HCT116 (cell line): ENCODE measurements at regions not wholly inside any gene's neighbourhood (a gene's known extent, or its start where the extent isn't known, plus 50 kb on each side); places are given as distances from the start of the nearest gene placed in this dataset.
"Not testable (repeated sequence)": the region's sequence is repeated elsewhere in the genome, so short reads cannot be mapped to it uniquely, and the experiment has no call there.

Experiments used
- ATAC-seq: fragments of 200-7000 bp; cut with Tn5 transposase; 2 replicates; pipeline ENCODE4 v1.9.1; 2020; ENCODE audit warnings: mild to moderate bottlenecking, moderate library complexity
- BruUV-seq: library from RNA; stranded (reverse); fragments of 400-500 nt; replicated peaks from 2 replicates; lab custom pipeline; 2021; lab: Mats Ljungman, UMichigan
- CTCF ChIA-PET: fragments of 300-600 bp; sonication (Branson Sonifier 250); formaldehyde crosslinking; loops from one replicate; lab custom pipeline; 2021; ENCODE audit warnings: antibody characterized with exemption; lab: Charles Lee
- POLR2A ChIA-PET: fragments of 300-600, 350-600 bp; sonication (Branson Sonifier 250); formaldehyde crosslinking; loops from one replicate; lab custom pipeline; 2021; ENCODE audit warnings: antibody characterized with exemption; lab: Charles Lee
- RAD21 ChIA-PET, 2 experiments: fragments of 300-600 bp; sonication (Branson Sonifier 250); formaldehyde crosslinking; loops; one replicate each; lab custom pipeline; 2023; ENCODE audit warnings: low total read pairs in 2 of 2; ENCODE audit not compliant: uncharacterized antibody in 2 of 2, unreplicated experiment in 2 of 2, low non-redundant PET in 1 of 2; lab: Charles Lee
- DNase-seq: peaks from one replicate; pipeline ENCODE4 v3.0.0-alpha.2; 2010; ENCODE audit warnings: low read depth, low spot score
- H2AFZ ChIP-seq: fragments of 200-600 bp; shearing (Covaris generic), sonication (generic); 2 replicates; pipeline ENCODE4 v1.6.1; 2017; ENCODE audit warnings: low read depth, mixed run types, mixed read lengths, antibody characterized with exemption, low read length; ENCODE audit not compliant: poor library complexity, severe bottlenecking
- H3K27ac ChIP-seq: 2 replicates; pipeline ENCODE4 v1.5.1; 2012; ENCODE audit warnings: low read depth, low read length
- H3K27me3 ChIP-seq: fragments of 200-600 bp; sonication (generic); 2 replicates; pipeline ENCODE4 v1.6.1; 2016; ENCODE audit warnings: mixed run types, low read length, mixed read lengths; ENCODE audit not compliant: insufficient read depth
- H3K36me3 ChIP-seq, 2 experiments: fragments of 200-500 bp in 1 of 2; fragments of 200-600 bp in 1 of 2; sonication (Bioruptor generic) in 1 of 2; sonication (generic) in 1 of 2; 2 replicates each; pipeline versions ENCODE4 v1.5.1 to v1.6.1; 2014 to 2016; ENCODE audit warnings: low read length in 2 of 2, inconsistent platforms in 1 of 2, mixed read lengths in 1 of 2, mixed run types in 1 of 2; ENCODE audit not compliant: insufficient read depth in 2 of 2, control insufficient read depth in 1 of 2
- H3K4me1 ChIP-seq, 2 experiments: fragments of 200-600 bp in 1 of 2; sonication (generic) in 1 of 2; 2 replicates each; pipeline versions ENCODE4 v1.5.1 to v1.6.1; 2012 to 2017; ENCODE audit warnings: low read length in 2 of 2, inconsistent platforms in 1 of 2, mild to moderate bottlenecking in 1 of 2, mixed read lengths in 1 of 2, mixed run types in 1 of 2, moderate library complexity in 1 of 2; ENCODE audit not compliant: insufficient read depth in 2 of 2, control insufficient read depth in 1 of 2
- H3K4me2 ChIP-seq: fragments of 200-600 bp; sonication (generic); 2 replicates; pipeline ENCODE4 v1.6.1; 2017; ENCODE audit warnings: mixed run types, low read length, mixed read lengths
- H3K4me3 ChIP-seq, 2 experiments: fragments of 200-600 bp in 1 of 2; sonication (generic) in 1 of 2; replicated peaks in 1 of 2; 2 replicates each; pipeline ENCODE4 v1.5.1; 2011 to 2016; ENCODE audit warnings: low read length in 2 of 2, control low read depth in 1 of 2, low read depth in 1 of 2, mild to moderate bottlenecking in 1 of 2, mixed read lengths in 1 of 2, mixed run types in 1 of 2
- H3K79me2 ChIP-seq: fragments of 200-600 bp; sonication (generic); 2 replicates; pipeline ENCODE4 v1.6.1; 2017; ENCODE audit warnings: mild to moderate bottlenecking, mixed run types, low read length, moderate library complexity, mixed read lengths; ENCODE audit not compliant: insufficient read depth
- H3K9ac ChIP-seq: fragments of 200-600 bp; sonication (generic); 2 replicates; pipeline ENCODE4 v1.6.1; 2016; ENCODE audit warnings: low read length, mixed read lengths
- H3K9me2 ChIP-seq: fragments of 200-600 bp; sonication (generic), shearing (Covaris generic); 2 replicates; pipeline ENCODE4 v1.6.1; 2017; ENCODE audit warnings: mixed run types, mild to moderate bottlenecking, moderate library complexity; ENCODE audit not compliant: insufficient read depth
- H3K9me3 ChIP-seq, 2 experiments: fragments of 200-500 bp in 1 of 2; fragments of 200-600 bp in 1 of 2; sonication (Bioruptor generic) in 1 of 2; sonication (generic) in 1 of 2; 2 replicates each; pipeline ENCODE4 v1.6.1; 2014 to 2017; ENCODE audit warnings: low read length in 2 of 2, mixed read lengths in 2 of 2, inconsistent platforms in 1 of 2, low read depth in 1 of 2, mild to moderate bottlenecking in 1 of 2, mixed run types in 1 of 2, moderate library complexity in 1 of 2; ENCODE audit not compliant: control insufficient read depth in 1 of 2, insufficient read depth in 1 of 2
- H4K20me1 ChIP-seq: fragments of 200-600 bp; sonication (generic), shearing (Covaris generic); 2 replicates; pipeline ENCODE4 v1.6.1; 2017; ENCODE audit warnings: mixed run types, mild to moderate bottlenecking, moderate library complexity; ENCODE audit not compliant: insufficient read depth
- ATF3 ChIP-seq: IDR thresholded peaks from 2 replicates; pipeline ENCODE4 v1.6.1; 2012
- CBX3 ChIP-seq: IDR thresholded peaks from 2 replicates; pipeline ENCODE4 v1.6.1; 2012; ENCODE audit warnings: low read depth
- CEBPB ChIP-seq: IDR thresholded peaks from 2 replicates; pipeline ENCODE4 v1.6.1; 2012; ENCODE audit warnings: low read depth
- CTCF ChIP-seq, 3 experiments: fragments of 200-600 bp in 1 of 3; sonication (generic) in 1 of 3; IDR thresholded peaks in 2 of 3; conservative IDR thresholded peaks in 1 of 3; 2 replicates each; pipeline ENCODE4 v1.5.1; 2012 to 2017; ENCODE audit warnings: low read depth in 2 of 3, low read length in 2 of 3, antibody characterized with exemption in 1 of 3, borderline replicate concordance in 1 of 3, control low read depth in 1 of 3, mild to moderate bottlenecking in 1 of 3, mixed read lengths in 1 of 3, mixed run types in 1 of 3, moderate library complexity in 1 of 3; ENCODE audit not compliant: insufficient read depth in 1 of 3
- EGR1 ChIP-seq: IDR thresholded peaks from 2 replicates; pipeline ENCODE4 v1.6.1; 2012; ENCODE audit warnings: low read depth
- ELF1 ChIP-seq: IDR thresholded peaks from 2 replicates; pipeline ENCODE4 v1.6.1; 2012; ENCODE audit warnings: low read depth, borderline replicate concordance
- EZH2 ChIP-seq: fragments of 200-600 bp; sonication (generic); IDR thresholded peaks from 2 replicates; pipeline ENCODE4 v1.6.1; 2017; ENCODE audit warnings: antibody characterized with exemption, mixed run types
- EZH2phosphoT487 ChIP-seq: fragments of 200-600 bp; IDR thresholded peaks from 2 replicates; pipeline ENCODE4 v1.6.1; 2018; ENCODE audit warnings: antibody characterized with exemption, borderline replicate concordance
- JUND ChIP-seq: IDR thresholded peaks from 2 replicates; pipeline ENCODE4 v1.6.1; 2012
- POLR2A ChIP-seq: IDR thresholded peaks from 2 replicates; pipeline ENCODE4 v1.7.0; 2011; ENCODE audit warnings: borderline replicate concordance; ENCODE audit not compliant: insufficient read depth, insufficient read length; ENCODE audit errors: extremely low read depth
- POLR2AphosphoS5 ChIP-seq: IDR thresholded peaks from 2 replicates; pipeline ENCODE4 v1.6.1; 2011; ENCODE audit warnings: mild to moderate bottlenecking, low read depth, low read length, moderate library complexity
- RAD21 ChIP-seq: IDR thresholded peaks from 2 replicates; pipeline ENCODE4 v1.6.1; 2012; ENCODE audit warnings: low read depth, mild to moderate bottlenecking
- SIN3A ChIP-seq: IDR thresholded peaks from 2 replicates; pipeline ENCODE4 v1.6.1; 2012; ENCODE audit warnings: low read depth
- SP1 ChIP-seq: IDR thresholded peaks from 2 replicates; pipeline ENCODE4 v1.6.1; 2012; ENCODE audit warnings: low read depth
- SRF ChIP-seq: IDR thresholded peaks from 2 replicates; pipeline ENCODE4 v1.6.1; 2012; ENCODE audit warnings: low read depth
- TCF7L2 ChIP-seq: IDR thresholded peaks from 2 replicates; pipeline ENCODE4 v1.7.0; 2011; ENCODE audit warnings: borderline replicate concordance, inconsistent platforms; ENCODE audit not compliant: insufficient read depth, insufficient read length; ENCODE audit errors: extremely low read depth
- ZBTB33 ChIP-seq: IDR thresholded peaks from 2 replicates; pipeline ENCODE4 v1.6.1; 2011; ENCODE audit warnings: mild to moderate bottlenecking, low read length, moderate library complexity; ENCODE audit not compliant: insufficient replicate concordance; ENCODE audit errors: extremely low read depth
- ZFX ChIP-seq: fragments of 450-650 bp; IDR thresholded peaks from 2 replicates; pipeline ENCODE4 v1.6.1; 2017
- ZNF274 ChIP-seq: fragments of 200-500 bp; sonication (Bioruptor generic); IDR thresholded peaks from 2 replicates; pipeline ENCODE4 v1.6.1; 2014; ENCODE audit warnings: mild to moderate bottlenecking, low read depth, low read length, inconsistent platforms
- intact Hi-C: fragments of 100-400 bp; cut with micrococcal nuclease; formaldehyde crosslinking; loops from 2 replicates; pipeline ENCODE4 v1.10.0; 2022

DNA sequence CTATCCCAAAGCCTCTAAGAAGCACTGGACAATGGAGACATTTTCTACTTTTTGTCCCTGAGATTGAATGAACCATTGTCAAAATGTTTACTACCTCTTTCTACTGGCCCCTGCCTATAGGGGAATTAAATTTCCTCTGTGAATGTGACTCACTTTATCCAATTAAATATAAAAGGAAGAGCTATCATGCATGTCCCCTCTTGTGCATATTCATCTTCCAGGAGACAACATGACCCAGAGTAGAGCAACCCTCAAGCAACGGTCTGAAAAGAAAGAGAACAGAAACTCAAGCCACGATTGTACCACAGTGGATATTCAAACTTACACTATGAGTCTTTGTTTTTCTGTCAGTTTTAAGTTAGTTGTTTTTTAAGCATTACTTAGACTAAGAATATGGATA, 938.4 kb upstream of the ATXN7L3B start:
- Histone ChIP-seq H3K4me2 (no peak overlapping the region), H3K9me3 (no peaks in the 10 kb centered on the region)
- POLR2A ChIA-PET, result no interaction called here
- TF ChIP-seq JUND, result no peak
- TF ChIP-seq POLR2A, result no peak
- no peak for TF ChIP-seq SRF
- no peak for TF ChIP-seq CTCF (IDR thresholded peaks at IDR 0.05 in 2 of 3, conservative IDR thresholded peaks at IDR 0.05 in 1 of 3; ENCODE audit: borderline replicate concordance in 1 of 3, insufficient read depth in 1 of 3, low read depth in 2 of 3, low read length in 2 of 3)
- no peak for TF ChIP-seq SIN3A
- TF ChIP-seq ZFX, result no peak
- TF ChIP-seq ZBTB33, result no peak
- TF ChIP-seq TCF7L2, result no peak
- no peak for TF ChIP-seq SP1
- TF ChIP-seq ELF1, result no peak
- no peak for TF ChIP-seq CBX3
- TF ChIP-seq ATF3, result no peak
- TF ChIP-seq EGR1, result no peak
- TF ChIP-seq CEBPB, result no peak
- TF ChIP-seq RAD21, result no peak
- no peak for TF ChIP-seq ZNF274
- no peak for TF ChIP-seq EZH2phosphoT487
- no peak for TF ChIP-seq POLR2AphosphoS5
- no peak for TF ChIP-seq EZH2
- TF ChIP-seq, all 23 proteins: peak for 0
- H3K4me3 ChIP-seq, result no peak overlapping the region
- intact Hi-C loops, result no loop called here
- ChIA-PET RAD21 (no interaction called here), CTCF (no interaction called here)
- no peak for ATAC-seq
- H3K4me1 ChIP-seq, result no peaks in the 10 kb centered on the region
- H2AFZ ChIP-seq, result no peak overlapping the region
- no peak overlapping the region for H3K9ac ChIP-seq
- H3K27me3 ChIP-seq, result no peaks in the 10 kb centered on the region
- H3K36me3 ChIP-seq, result no peaks in the 10 kb centered on the region
- H3K9me2 ChIP-seq, result no peaks in the 10 kb centered on the region
- no peaks in the 10 kb centered on the region for H3K79me2 ChIP-seq
- DNase-seq, result no peak
- BruUV-seq, result no TSS peak
- H3K27ac ChIP-seq, result no peak overlapping the region
- H4K20me1 ChIP-seq, result no peaks in the 10 kb centered on the region

DNA sequence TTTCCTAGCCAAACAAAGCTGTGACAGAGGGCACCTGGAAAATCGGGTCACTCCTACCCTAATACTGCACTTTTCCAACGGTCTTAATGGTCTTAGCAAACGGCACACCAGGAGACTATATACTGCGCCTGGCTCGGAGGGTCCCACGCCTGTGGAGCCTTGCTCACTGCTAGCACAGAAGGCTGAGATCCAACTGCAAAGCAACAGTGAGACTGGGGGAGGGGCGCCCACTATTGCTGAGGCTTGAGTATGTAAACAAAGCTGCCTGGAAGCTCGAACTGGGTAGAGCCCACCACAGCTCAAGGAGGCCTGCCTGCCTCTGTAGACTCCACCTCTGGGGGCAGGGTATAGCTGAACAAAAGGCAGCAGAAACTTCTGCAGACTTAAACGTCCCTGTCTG, 931.7 kb upstream of the ATXN7L3B start:
- H3K4me3 ChIP-seq, H2AFZ ChIP-seq, DNase-seq, H3K9me2 ChIP-seq, H3K27ac ChIP-seq, H3K9me3 ChIP-seq, H3K79me2 ChIP-seq, H3K4me1 ChIP-seq, H4K20me1 ChIP-seq, H3K9ac ChIP-seq, H3K36me3 ChIP-seq, POLR2A ChIA-PET, H3K4me2 ChIP-seq, intact Hi-C loops, RAD21 ChIA-PET, CTCF ChIA-PET, ATAC-seq, BruUV-seq, H3K27me3 ChIP-seq: not testable (repeated sequence)
